Liver (tissue), 8 donors: ENCODE measurements at regions not wholly inside any gene's neighbourhood (a gene's known extent, or its start where the extent isn't known, plus 50 kb on each side); places are given as distances from the start of the nearest gene placed in this dataset.

Source experiments
- DNase-seq: peaks from one replicate; pipeline ENCODE4 v3.0.0-alpha.2; 2017; ENCODE audit warnings: low spot score
- H3K27ac ChIP-seq, 2 donors: one replicate each; pipeline ENCODE4 v1.7.0; 2013; ENCODE audit warnings: inconsistent platforms in 2 of 2, low read length in 2 of 2, control low read depth in 1 of 2, low read depth in 1 of 2, mild to moderate bottlenecking in 1 of 2
- H3K27me3 ChIP-seq, 4 donors: one replicate each; pipeline versions ENCODE4 v1.6.1 to v1.7.0; 2013; ENCODE audit warnings: low read length in 3 of 4, inconsistent platforms in 1 of 4, mild to moderate bottlenecking in 1 of 4, moderate library complexity in 1 of 4; ENCODE audit not compliant: control insufficient read depth in 4 of 4, insufficient read depth in 4 of 4
- H3K36me3 ChIP-seq, 4 donors: one replicate each; pipeline versions ENCODE4 v1.6.1 to v1.7.0; 2013; ENCODE audit warnings: low read length in 3 of 4, mild to moderate bottlenecking in 3 of 4, low read depth in 1 of 4, moderate library complexity in 1 of 4; ENCODE audit not compliant: control insufficient read depth in 4 of 4, insufficient read depth in 3 of 4
- H3K4me1 ChIP-seq, 4 donors: one replicate each; pipeline versions ENCODE4 v1.6.1 to v1.7.0; 2013; ENCODE audit warnings: low read length in 3 of 4, mild to moderate bottlenecking in 3 of 4, moderate library complexity in 1 of 4; ENCODE audit not compliant: control insufficient read depth in 4 of 4, insufficient read depth in 4 of 4
- H3K4me3 ChIP-seq, 3 donors: one replicate each; pipeline versions ENCODE4 v1.6.1 to v1.7.0; 2013; ENCODE audit warnings: low read length in 3 of 3, control low read depth in 1 of 3, low read depth in 1 of 3, mild to moderate bottlenecking in 1 of 3
- H3K9ac ChIP-seq, 2 donors: one replicate each; pipeline ENCODE4 v1.7.0; 2013; ENCODE audit warnings: low read length in 2 of 2, mild to moderate bottlenecking in 2 of 2, moderate library complexity in 2 of 2, control low read depth in 1 of 2, low read depth in 1 of 2
- H3K9me3 ChIP-seq, 4 donors: one replicate each; pipeline versions ENCODE4 v1.6.1 to v1.7.0; 2013; ENCODE audit warnings: low read length in 3 of 4; ENCODE audit not compliant: control insufficient read depth in 4 of 4
- ATF3 ChIP-seq: IDR thresholded peaks from 2 replicates; pipeline ENCODE4 v1.6.1; 2016; ENCODE audit warnings: antibody characterized with exemption
- CTCF ChIP-seq: fragments of 150-350 bp; IDR thresholded peaks from 2 replicates; pipeline ENCODE4 v1.5.1; 2017; ENCODE audit warnings: improper control_type of control experiment, low read depth, low read length; ENCODE audit not compliant: missing input control
- EGR1 ChIP-seq, 2 donors: IDR thresholded peaks; 2 replicates each; pipeline ENCODE4 v1.6.1; 2016 to 2018; ENCODE audit warnings: antibody characterized with exemption in 2 of 2, low read depth in 2 of 2
- FOXA1 ChIP-seq: IDR thresholded peaks from 2 replicates; pipeline ENCODE4 v1.6.1; 2016; ENCODE audit warnings: antibody characterized with exemption
- FOXA2 ChIP-seq: IDR thresholded peaks from 2 replicates; pipeline ENCODE4 v1.6.1; 2016; ENCODE audit warnings: antibody characterized with exemption
- GABPA ChIP-seq, 2 donors: IDR thresholded peaks in 1 of 2; conservative IDR thresholded peaks in 1 of 2; 2 replicates each; pipeline ENCODE4 v1.6.1; 2016; ENCODE audit warnings: antibody characterized with exemption in 2 of 2, mild to moderate bottlenecking in 1 of 2, moderate library complexity in 1 of 2
- HNF4A ChIP-seq, 2 donors: conservative IDR thresholded peaks; 2 replicates each; pipeline ENCODE4 v1.6.1; 2016; ENCODE audit warnings: antibody characterized with exemption in 2 of 2, mild to moderate bottlenecking in 2 of 2
- HNF4G ChIP-seq: IDR thresholded peaks from 2 replicates; pipeline ENCODE4 v1.6.1; 2016; ENCODE audit warnings: antibody characterized with exemption
- MAX ChIP-seq: IDR thresholded peaks from 2 replicates; pipeline ENCODE4 v1.6.1; 2016; ENCODE audit warnings: antibody characterized with exemption
- NR2F2 ChIP-seq: IDR thresholded peaks from 2 replicates; pipeline ENCODE4 v1.6.1; 2016; ENCODE audit warnings: antibody characterized with exemption
- RAD21 ChIP-seq, 2 donors: IDR thresholded peaks; 2 replicates each; pipeline ENCODE4 v1.6.1; 2016; ENCODE audit warnings: antibody characterized with exemption in 2 of 2, mild to moderate bottlenecking in 2 of 2
- REST ChIP-seq: IDR thresholded peaks from 2 replicates; pipeline ENCODE4 v1.6.1; 2016; ENCODE audit warnings: antibody characterized with exemption, mild to moderate bottlenecking
- RXRA ChIP-seq, 2 donors: IDR thresholded peaks; 2 replicates each; pipeline ENCODE4 v1.6.1; 2017 to 2018; ENCODE audit warnings: antibody characterized with exemption in 2 of 2, mild to moderate bottlenecking in 1 of 2
- SP1 ChIP-seq: IDR thresholded peaks from 2 replicates; pipeline ENCODE4 v1.6.1; 2018; ENCODE audit warnings: antibody characterized with exemption, mild to moderate bottlenecking
- TAF1 ChIP-seq: conservative IDR thresholded peaks from 2 replicates; pipeline ENCODE4 v1.6.1; 2016; ENCODE audit warnings: antibody characterized with exemption, mild to moderate bottlenecking
- YY1 ChIP-seq: IDR thresholded peaks from 2 replicates; pipeline ENCODE4 v1.6.1; 2016; ENCODE audit warnings: antibody characterized with exemption, mild to moderate bottlenecking
- ZBTB33 ChIP-seq: IDR thresholded peaks from 2 replicates; pipeline ENCODE4 v1.6.1; 2016; ENCODE audit warnings: antibody characterized with exemption
- WGBS: extraction: QIAGEN DNeasy Blood & Tissue Kit; methylation state at CpG from one replicate; pipeline ENCODE4 v1.1.7; 2013; 5-methylcytosine and 5-hydroxymethylcytosine counted together
- donor health status: healthy.
- donor health status: healthy.
- donor health status: healthy.
- donor health status: healthy.
- donor health status: healthy.

- WGBS, result 80% methylated on average over 11 of the region's 11 CpGs
- Histone ChIP-seq H3K27me3 (peaks cover 0 to 2% (median under 1%) of the 10 kb centered on the region in 4 donors), H3K9me3 (no peaks in the 10 kb centered on the region), H3K4me1 (no peaks in the 10 kb centered on the region), H3K9ac (no peak overlapping the region), H3K4me3 (no peak overlapping the region), H3K36me3 (no peaks in the 10 kb centered on the region), H3K27ac (no peak overlapping the region)
- no peak for TF ChIP-seq CTCF
- no peak for TF ChIP-seq YY1
- TF ChIP-seq ZBTB33, result no peak
- no peak for TF ChIP-seq REST
- TF ChIP-seq SP1, result no peak
- no peak for TF ChIP-seq EGR1 (IDR thresholded peaks at IDR 0.05; ENCODE audit: low read depth in 2 of 2)
- no peak for DNase-seq
Observed at GRCh38 chr20:58011947-58012610, 216.4 kb downstream of the ANKRD60 start.

GRCh38 chr20:58011106-58011946, 217.1 kb downstream of the ANKRD60 start:
- no peak overlapping the region for H3K9ac ChIP-seq
- no peaks in the 10 kb centered on the region for H3K36me3 ChIP-seq
- H3K27ac ChIP-seq, result no peak overlapping the region
- H3K4me3 ChIP-seq, result no peak overlapping the region
- peaks cover 0 to 2% (median 0%) of the 10 kb centered on the region in 4 donors for H3K27me3 ChIP-seq
- WGBS, result 77% methylated on average over 14 of the region's 14 CpGs
- TF ChIP-seq ATF3, result no peak
- TF ChIP-seq RXRA (IDR thresholded peaks at IDR 0.05), result no peak
- no peak for TF ChIP-seq TAF1
- TF ChIP-seq HNF4A (conservative IDR thresholded peaks at IDR 0.05), result no peak
- no peak for TF ChIP-seq NR2F2
- no peak for TF ChIP-seq FOXA1
- no peak for TF ChIP-seq FOXA2
- no peak for TF ChIP-seq HNF4G
- TF ChIP-seq YY1, result no peak
- no peak for TF ChIP-seq RAD21 (IDR thresholded peaks at IDR 0.05)
- no peak for TF ChIP-seq SP1
- no peak for TF ChIP-seq EGR1 (IDR thresholded peaks at IDR 0.05; ENCODE audit: low read depth in 2 of 2)
- no peak for TF ChIP-seq REST
- no peak for TF ChIP-seq GABPA (IDR thresholded peaks at IDR 0.05 in 1 of 2, conservative IDR thresholded peaks at IDR 0.05 in 1 of 2)
- TF ChIP-seq MAX, result no peak
- H3K9me3 ChIP-seq, result no peaks in the 10 kb centered on the region
- H3K4me1 ChIP-seq, result no peaks in the 10 kb centered on the region
- no peak for DNase-seq
